ENCODE measurements at regions not wholly inside any gene's neighbourhood (a gene's known extent, or its start where the extent isn't known, plus 50 kb on each side); places are given as distances from the start of the nearest gene placed in this dataset.

- TF ChIP-seq CTCF (IDR thresholded peaks at IDR 0.05) (no peak), POLR2A (IDR thresholded peaks at IDR 0.05) (no peak)
Observed at GRCh38 chrX:128581615-128582014, 529.4 kb upstream of the ACTRT1 start.
